GM12878 (cell line): ENCODE measurements at regions not wholly inside any gene's neighbourhood (a gene's known extent, or its start where the extent isn't known, plus 50 kb on each side); places are given as distances from the start of the nearest gene placed in this dataset.

ENCODE experiments used
- ATAC-seq: fragments of 200-7000 bp; cut with Tn5 transposase; 3 replicates; pipeline ENCODE4 v1.9.1; 2020; ENCODE audit warnings: mild to moderate bottlenecking, moderate library complexity
- BruUV-seq: library from RNA; stranded (reverse); fragments of 400-500 nt; replicated peaks from 2 replicates; lab custom pipeline; 2021; lab: Mats Ljungman, UMichigan
- CTCF ChIA-PET: fragments of 300-600 bp; sonication (Branson Sonifier 250); formaldehyde crosslinking; extraction: SDS; loops from one replicate; lab custom pipeline; 2021; ENCODE audit warnings: inconsistent platforms; lab: Yijun Ruan, JAX
- POLR2A ChIA-PET: fragments of 350-600 bp; formaldehyde crosslinking; extraction: SDS; loops from one replicate; lab custom pipeline; 2021; ENCODE audit warnings: inconsistent platforms; lab: Charles Lee
- RAD21 ChIA-PET: fragments of 300-600 bp; sonication (Branson Sonifier 250); formaldehyde crosslinking; loops from one replicate; lab custom pipeline; 2023; ENCODE audit warnings: antibody characterized with exemption; ENCODE audit not compliant: unreplicated experiment; lab: Charles Lee
- SMC1A ChIA-PET: fragments of 300-600 bp; sonication (Branson Sonifier 250); formaldehyde crosslinking; loops from one replicate; lab custom pipeline; 2023; ENCODE audit not compliant: unreplicated experiment, uncharacterized antibody; lab: Charles Lee
- DNase-seq: peaks from one replicate; pipeline ENCODE4 v3.0.0-alpha.2; 2011; ENCODE audit warnings: low read depth, low spot score
- FAIRE-seq: peaks from 3 replicates; lab custom pipeline; 2011; peaks lifted over from hg19 to GRCh38; lab: Jason Lieb, UNC
- H2AFZ ChIP-seq: 2 replicates; pipeline ENCODE4 v1.6.0; 2011; ENCODE audit warnings: low read depth, low read length, control low read depth; ENCODE audit not compliant: control insufficient read depth
- H3K27ac ChIP-seq: 2 replicates; pipeline ENCODE4 v1.5.1; 2011; ENCODE audit warnings: control low read depth; ENCODE audit not compliant: control insufficient read depth, insufficient read depth
- H3K27me3 ChIP-seq, 2 experiments: replicated peaks in 1 of 2; 2 replicates each; pipeline versions ENCODE4 v1.6.0 to v1.6.1; 2011; ENCODE audit warnings: low read length in 1 of 2; ENCODE audit not compliant: control insufficient read depth in 2 of 2, insufficient read depth in 2 of 2
- H3K36me3 ChIP-seq, 2 experiments: 2 replicates each; pipeline ENCODE4 v1.5.1; 2011; ENCODE audit warnings: low read length in 1 of 2; ENCODE audit not compliant: control insufficient read depth in 2 of 2, insufficient read depth in 2 of 2
- H3K4me1 ChIP-seq: 2 replicates; pipeline ENCODE4 v1.6.1; 2011; ENCODE audit warnings: mild to moderate bottlenecking, low read length, moderate library complexity, mixed read lengths; ENCODE audit not compliant: control insufficient read depth, insufficient read depth
- H3K4me2 ChIP-seq: 2 replicates; pipeline ENCODE4 v1.6.0; 2011; ENCODE audit warnings: control low read depth; ENCODE audit not compliant: control insufficient read depth, insufficient read depth
- H3K4me3 ChIP-seq: fragments of 200-600 bp; sonication (generic); 2 replicates; pipeline ENCODE4 v1.5.1; 2016
- H3K79me2 ChIP-seq: 2 replicates; pipeline ENCODE4 v1.6.0; 2011; ENCODE audit warnings: low read length; ENCODE audit not compliant: control insufficient read depth, insufficient read depth
- H3K9ac ChIP-seq: 2 replicates; pipeline ENCODE4 v1.8.0; 2011; ENCODE audit warnings: low read length, control low read depth, mixed read lengths; ENCODE audit not compliant: control insufficient read depth, insufficient read depth
- H3K9me3 ChIP-seq: replicated peaks from 3 replicates; pipeline ENCODE4 v1.5.1; 2011; ENCODE audit warnings: mild to moderate bottlenecking, low read length; ENCODE audit not compliant: control insufficient read depth, insufficient read depth
- H4K20me1 ChIP-seq: 2 replicates; pipeline ENCODE4 v1.6.0; 2011; ENCODE audit not compliant: control insufficient read depth, insufficient read depth
- CREB1 ChIP-seq: IDR thresholded peaks from 2 replicates; pipeline ENCODE4 v1.6.1; 2012; ENCODE audit warnings: low read depth, mild to moderate bottlenecking, inconsistent platforms
- EED ChIP-seq: sonication (generic); IDR thresholded peaks from 2 replicates; pipeline ENCODE4 v1.6.1; 2016; ENCODE audit warnings: antibody characterized with exemption, low read depth
- EGR1 ChIP-seq, 2 experiments: IDR thresholded peaks; 1 replicate in 1 of 2; 2 replicates in 1 of 2; pipeline ENCODE4 v1.6.1; 2011 to 2012; ENCODE audit warnings: low read depth in 2 of 2, low read length in 2 of 2, borderline replicate concordance in 1 of 2, mild to moderate bottlenecking in 1 of 2, moderate library complexity in 1 of 2
- EP300 ChIP-seq, 2 experiments: fragments of 150-350 bp in 1 of 2; IDR thresholded peaks; 2 replicates each; pipeline ENCODE4 v1.6.1; 2011 to 2012; ENCODE audit warnings: low read depth in 2 of 2, low read length in 2 of 2, borderline replicate concordance in 1 of 2, improper control_type of control experiment in 1 of 2, inconsistent platforms in 1 of 2; ENCODE audit not compliant: control insufficient read depth in 1 of 2
- IKZF1 ChIP-seq: fragments of 450-650 bp; conservative IDR thresholded peaks from 2 replicates; pipeline ENCODE4 v1.6.1; 2017; ENCODE audit warnings: antibody characterized with exemption, mild to moderate bottlenecking
- KDM1A ChIP-seq: fragments of 200-600 bp; sonication (generic); IDR thresholded peaks from 2 replicates; pipeline ENCODE4 v1.6.1; 2016; ENCODE audit warnings: borderline replicate concordance
- LARP7 ChIP-seq: fragments of 450-650 bp; IDR thresholded peaks from 2 replicates; pipeline ENCODE4 v1.6.1; 2017; ENCODE audit warnings: mild to moderate bottlenecking
- NRF1 ChIP-seq: conservative IDR thresholded peaks from 2 replicates; pipeline ENCODE4 v1.6.1; 2011; ENCODE audit warnings: mild to moderate bottlenecking, low read depth, low read length, improper control_type of control experiment
- PML ChIP-seq: IDR thresholded peaks from 2 replicates; pipeline ENCODE4 v1.6.1; 2012; ENCODE audit warnings: low read length, inconsistent platforms
- RAD51 ChIP-seq: fragments of 450-650 bp; IDR thresholded peaks from 2 replicates; pipeline ENCODE4 v1.6.1; 2016; ENCODE audit warnings: moderate library complexity, mild to moderate bottlenecking, inconsistent platforms
- RB1 ChIP-seq: fragments of 450-650 bp; formaldehyde crosslinking; IDR thresholded peaks from 2 replicates; pipeline ENCODE4 v1.6.1; 2017; ENCODE audit warnings: mild to moderate bottlenecking, borderline replicate concordance
- SMAD5 ChIP-seq: IDR thresholded peaks from 2 replicates; pipeline ENCODE4 v1.6.1; 2016; ENCODE audit warnings: antibody characterized with exemption, low read depth
- SMC3 ChIP-seq: IDR thresholded peaks from 2 replicates; pipeline ENCODE4 v1.6.1; 2011; ENCODE audit warnings: low read length, improper control_type of control experiment, borderline replicate concordance
- WGBS: methylation state at CpG from one replicate; pipeline ENCODE4 v1.1.6; 2016; ENCODE audit warnings: low lambda C conversion rate; ENCODE audit not compliant: insufficient replicate concordance, insufficient coverage; ENCODE audit errors: missing lambda C conversion rate; 5-methylcytosine and 5-hydroxymethylcytosine counted together
- in situ Hi-C: fragments of 300-500 bp; cut with MboI; formaldehyde crosslinking; loops from 9 replicates; pipeline ENCODE4 v1.14.3; 2018; ENCODE audit warnings: mixed read lengths
- intact Hi-C: fragments of 100-400 bp; cut with micrococcal nuclease; formaldehyde crosslinking; loops from one replicate; pipeline ENCODE4 v1.14.2; 2022; ENCODE audit not compliant: unreplicated experiment
- TF ChIP-seq, protein P1 (sequence below): fragments of 450-650 bp; IDR thresholded peaks from 2 replicates; pipeline ENCODE4 v1.6.1; 2017; ENCODE audit warnings: mild to moderate bottlenecking, low read depth, inconsistent platforms; ENCODE audit not compliant: poor library complexity, severe bottlenecking
- TF ChIP-seq, protein P2 (sequence below): IDR thresholded peaks from 2 replicates; pipeline ENCODE4 v1.6.1; 2011; ENCODE audit warnings: low read depth, low read length, improper control_type of control experiment, borderline replicate concordance

DNA sequence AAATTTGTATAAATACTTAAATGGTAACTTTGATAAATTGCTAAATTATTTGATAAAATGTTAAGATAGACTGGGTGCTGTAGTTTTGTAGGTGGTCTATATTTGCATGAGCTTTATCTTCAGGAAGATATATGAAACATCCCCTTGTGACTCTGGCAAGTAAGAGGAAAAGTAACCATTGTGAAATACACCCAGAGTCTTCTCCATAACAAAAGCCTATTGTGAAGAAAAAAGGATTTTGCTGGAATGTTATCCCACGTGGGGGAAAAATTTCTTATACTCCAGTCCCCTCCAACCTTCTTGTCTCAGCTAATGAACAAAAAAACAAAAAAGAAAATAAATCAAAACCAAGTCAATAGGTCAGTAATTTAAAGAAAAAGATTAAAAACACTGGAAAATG is 600.7 kb downstream of the HDGFL1 start:
- intact Hi-C loops (no loop called here), in situ Hi-C loops (no loop called here)
- H3K4me3 ChIP-seq: no peak overlapping the region
- ATAC-seq (no peak), DNase-seq (no peak), FAIRE-seq (no peak)
- H3K27ac ChIP-seq: no peak overlapping the region
- BruUV-seq: no TSS peak
- no peak for TF ChIP-seq CREB1
- no peak for TF ChIP-seq RAD51
- no peak for TF ChIP-seq EP300 (IDR thresholded peaks at IDR 0.05; ENCODE audit: borderline replicate concordance in 1 of 2, control insufficient read depth in 1 of 2, low read depth in 2 of 2, low read length in 2 of 2)
- no peak for TF ChIP-seq RB1
- TF ChIP-seq SMAD5: no peak
- TF ChIP-seq IKZF1: no peak
- no peak for TF ChIP-seq PML
- no peaks in the 10 kb centered on the region for H3K27me3 ChIP-seq
- H3K4me1 ChIP-seq: no peaks in the 10 kb centered on the region
- H3K36me3 ChIP-seq: no peaks in the 10 kb centered on the region
- CTCF ChIA-PET: no interaction called here
- H4K20me1 ChIP-seq: no peaks in the 10 kb centered on the region
- H3K79me2 ChIP-seq: no peaks in the 10 kb centered on the region
- POLR2A ChIA-PET: interaction anchor here (0.5 kb wide), 1 partner anchor 29 kb away, joined by 3 read pairs; no protein-coding TSS in a partner anchor
- H3K9ac ChIP-seq: no peak overlapping the region
- H3K4me2 ChIP-seq: no peak overlapping the region
- SMC1A ChIA-PET: no interaction called here
- H2AFZ ChIP-seq: no peak overlapping the region
- 0% methylated on average over 1 of the region's 1 CpG for WGBS
- H3K9me3 ChIP-seq: no peaks in the 10 kb centered on the region
- RAD21 ChIA-PET: no interaction called here

DNA sequence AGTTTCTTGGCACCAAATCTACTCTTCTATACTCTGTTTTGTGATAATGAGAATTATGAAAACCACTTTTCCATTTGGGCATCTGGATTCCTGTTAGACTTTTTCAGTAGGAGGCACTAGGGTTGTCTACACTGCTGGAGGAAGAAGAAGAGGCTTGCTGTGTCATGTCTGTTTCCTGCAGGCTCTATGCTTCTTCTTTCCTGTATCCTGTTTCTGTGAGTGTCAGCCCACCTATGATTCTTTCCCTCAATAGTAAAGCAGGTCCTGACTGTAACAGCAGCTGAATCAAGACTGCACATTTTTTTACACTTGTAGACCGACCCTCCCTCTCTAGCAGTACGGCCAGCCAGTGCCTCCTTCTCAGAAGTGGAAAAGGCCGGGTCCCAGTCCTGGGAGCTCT is 603.9 kb downstream of the HDGFL1 start:
- ChIA-PET SMC1A (no interaction called here), CTCF (no interaction called here), POLR2A (no interaction called here), RAD21 (no interaction called here)
- no peak for DNase-seq
- 5% methylated on average over 3 of the region's 3 CpGs for WGBS
- H3K27ac ChIP-seq: no peak overlapping the region
- no peaks in the 10 kb centered on the region for H3K36me3 ChIP-seq
- H2AFZ ChIP-seq: no peak overlapping the region
- BruUV-seq: no TSS peak
- no peak for FAIRE-seq
- H3K4me3 ChIP-seq: no peak overlapping the region
- H3K4me1 ChIP-seq: no peaks in the 10 kb centered on the region
- H3K79me2 ChIP-seq: no peaks in the 10 kb centered on the region
- ATAC-seq: no peak
- no peaks in the 10 kb centered on the region for H3K27me3 ChIP-seq
- H3K9me3 ChIP-seq: no peaks in the 10 kb centered on the region
- in situ Hi-C loops (no loop called here), intact Hi-C loops (no loop called here)
- no peak overlapping the region for H3K9ac ChIP-seq
- no peak overlapping the region for H3K4me2 ChIP-seq
- H4K20me1 ChIP-seq: no peaks in the 10 kb centered on the region
- no peak for TF ChIP-seq NRF1
- TF ChIP-seq, protein P1, sequence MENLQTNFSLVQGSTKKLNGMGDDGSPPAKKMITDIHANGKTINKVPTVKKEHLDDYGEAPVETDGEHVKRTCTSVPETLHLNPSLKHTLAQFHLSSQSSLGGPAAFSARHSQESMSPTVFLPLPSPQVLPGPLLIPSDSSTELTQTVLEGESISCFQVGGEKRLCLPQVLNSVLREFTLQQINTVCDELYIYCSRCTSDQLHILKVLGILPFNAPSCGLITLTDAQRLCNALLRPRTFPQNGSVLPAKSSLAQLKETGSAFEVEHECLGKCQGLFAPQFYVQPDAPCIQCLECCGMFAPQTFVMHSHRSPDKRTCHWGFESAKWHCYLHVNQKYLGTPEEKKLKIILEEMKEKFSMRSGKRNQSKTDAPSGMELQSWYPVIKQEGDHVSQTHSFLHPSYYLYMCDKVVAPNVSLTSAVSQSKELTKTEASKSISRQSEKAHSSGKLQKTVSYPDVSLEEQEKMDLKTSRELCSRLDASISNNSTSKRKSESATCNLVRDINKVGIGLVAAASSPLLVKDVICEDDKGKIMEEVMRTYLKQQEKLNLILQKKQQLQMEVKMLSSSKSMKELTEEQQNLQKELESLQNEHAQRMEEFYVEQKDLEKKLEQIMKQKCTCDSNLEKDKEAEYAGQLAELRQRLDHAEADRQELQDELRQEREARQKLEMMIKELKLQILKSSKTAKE: no peak
- no peak for TF ChIP-seq EGR1 (IDR thresholded peaks at IDR 0.05; ENCODE audit: borderline replicate concordance in 1 of 2, low read depth in 2 of 2, low read length in 2 of 2)
- no peak for TF ChIP-seq SMC3
- no peak for TF ChIP-seq KDM1A
- TF ChIP-seq, protein P2, sequence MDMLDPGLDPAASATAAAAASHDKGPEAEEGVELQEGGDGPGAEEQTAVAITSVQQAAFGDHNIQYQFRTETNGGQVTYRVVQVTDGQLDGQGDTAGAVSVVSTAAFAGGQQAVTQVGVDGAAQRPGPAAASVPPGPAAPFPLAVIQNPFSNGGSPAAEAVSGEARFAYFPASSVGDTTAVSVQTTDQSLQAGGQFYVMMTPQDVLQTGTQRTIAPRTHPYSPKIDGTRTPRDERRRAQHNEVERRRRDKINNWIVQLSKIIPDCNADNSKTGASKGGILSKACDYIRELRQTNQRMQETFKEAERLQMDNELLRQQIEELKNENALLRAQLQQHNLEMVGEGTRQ: no peak
- no peak for TF ChIP-seq LARP7
- TF ChIP-seq EED: no peak
